Uterus (tissue), 2 donors: ENCODE measurements at regions not wholly inside any gene's neighbourhood (a gene's known extent, or its start where the extent isn't known, plus 50 kb on each side); places are given as distances from the start of the nearest gene placed in this dataset.

ENCODE experiments used
- POLR2A ChIP-seq, 2 donors: fragments of 450-650 bp; IDR thresholded peaks; one replicate each; pipeline ENCODE4 v1.6.1; 2016; ENCODE audit warnings: antibody characterized with exemption in 2 of 2, mild to moderate bottlenecking in 1 of 2, moderate library complexity in 1 of 2
- TF ChIP-seq, protein P1 (sequence below), 4 experiments: fragments of 200-600 bp in 2 of 4; fragments of 450-650 bp in 2 of 4; sonication (generic) in 2 of 4; IDR thresholded peaks; one replicate each; pipeline ENCODE4 v1.5.1; 2016 to 2019; ENCODE audit warnings: antibody characterized with exemption in 4 of 4, mild to moderate bottlenecking in 2 of 4, moderate library complexity in 1 of 4

- TF ChIP-seq, protein P1, sequence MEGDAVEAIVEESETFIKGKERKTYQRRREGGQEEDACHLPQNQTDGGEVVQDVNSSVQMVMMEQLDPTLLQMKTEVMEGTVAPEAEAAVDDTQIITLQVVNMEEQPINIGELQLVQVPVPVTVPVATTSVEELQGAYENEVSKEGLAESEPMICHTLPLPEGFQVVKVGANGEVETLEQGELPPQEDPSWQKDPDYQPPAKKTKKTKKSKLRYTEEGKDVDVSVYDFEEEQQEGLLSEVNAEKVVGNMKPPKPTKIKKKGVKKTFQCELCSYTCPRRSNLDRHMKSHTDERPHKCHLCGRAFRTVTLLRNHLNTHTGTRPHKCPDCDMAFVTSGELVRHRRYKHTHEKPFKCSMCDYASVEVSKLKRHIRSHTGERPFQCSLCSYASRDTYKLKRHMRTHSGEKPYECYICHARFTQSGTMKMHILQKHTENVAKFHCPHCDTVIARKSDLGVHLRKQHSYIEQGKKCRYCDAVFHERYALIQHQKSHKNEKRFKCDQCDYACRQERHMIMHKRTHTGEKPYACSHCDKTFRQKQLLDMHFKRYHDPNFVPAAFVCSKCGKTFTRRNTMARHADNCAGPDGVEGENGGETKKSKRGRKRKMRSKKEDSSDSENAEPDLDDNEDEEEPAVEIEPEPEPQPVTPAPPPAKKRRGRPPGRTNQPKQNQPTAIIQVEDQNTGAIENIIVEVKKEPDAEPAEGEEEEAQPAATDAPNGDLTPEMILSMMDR (IDR thresholded peaks at IDR 0.05), result no peak
- TF ChIP-seq POLR2A (IDR thresholded peaks at IDR 0.05), result no peak
Observed at GRCh38 chr6:44678252-44678935, 290.9 kb downstream of the CDC5L start.
